Osteocyte (in vitro differentiated cells): ENCODE measurements at regions not wholly inside any gene's neighbourhood (a gene's known extent, or its start where the extent isn't known, plus 50 kb on each side); places are given as distances from the start of the nearest gene placed in this dataset.
A peak's percentile ranks its signal among the peaks of the same experiment; 100 is the strongest.

Experiments used
- DNase-seq: peaks from one replicate; pipeline ENCODE4 v3.0.0; 2021; ENCODE audit warnings: mixed read lengths; ENCODE audit not compliant: unreplicated experiment; ENCODE audit errors: extremely low spot score
- H3K27ac Mint-ChIP-seq: one replicate; pipeline ENCODE4 v1.8.0; 2021; ENCODE audit warnings: mild to moderate bottlenecking, mixed read lengths; ENCODE audit not compliant: unreplicated experiment
- H3K27me3 Mint-ChIP-seq: one replicate; pipeline ENCODE4 v1.8.0; 2021; ENCODE audit warnings: mixed read lengths; ENCODE audit not compliant: unreplicated experiment
- H3K36me3 Mint-ChIP-seq: one replicate; pipeline ENCODE4 v1.8.0; 2021; ENCODE audit warnings: mixed read lengths; ENCODE audit not compliant: unreplicated experiment
- H3K4me1 Mint-ChIP-seq: one replicate; pipeline ENCODE4 v1.8.0; 2021; ENCODE audit warnings: mixed read lengths; ENCODE audit not compliant: unreplicated experiment
- H3K4me3 Mint-ChIP-seq: one replicate; pipeline ENCODE4 v1.8.0; 2021; ENCODE audit warnings: mild to moderate bottlenecking, moderate library complexity, mixed read lengths; ENCODE audit not compliant: unreplicated experiment
- H3K9me3 Mint-ChIP-seq: one replicate; pipeline ENCODE4 v1.8.0; 2021; ENCODE audit warnings: mixed read lengths; ENCODE audit not compliant: unreplicated experiment
- TF ChIP-seq, protein P1 (sequence below): fragments of 200-600 bp; sonication (generic); IDR thresholded peaks from 2 replicates; pipeline ENCODE4 v1.5.0; 2021; ENCODE audit warnings: antibody characterized with exemption, mild to moderate bottlenecking, moderate library complexity

DNA sequence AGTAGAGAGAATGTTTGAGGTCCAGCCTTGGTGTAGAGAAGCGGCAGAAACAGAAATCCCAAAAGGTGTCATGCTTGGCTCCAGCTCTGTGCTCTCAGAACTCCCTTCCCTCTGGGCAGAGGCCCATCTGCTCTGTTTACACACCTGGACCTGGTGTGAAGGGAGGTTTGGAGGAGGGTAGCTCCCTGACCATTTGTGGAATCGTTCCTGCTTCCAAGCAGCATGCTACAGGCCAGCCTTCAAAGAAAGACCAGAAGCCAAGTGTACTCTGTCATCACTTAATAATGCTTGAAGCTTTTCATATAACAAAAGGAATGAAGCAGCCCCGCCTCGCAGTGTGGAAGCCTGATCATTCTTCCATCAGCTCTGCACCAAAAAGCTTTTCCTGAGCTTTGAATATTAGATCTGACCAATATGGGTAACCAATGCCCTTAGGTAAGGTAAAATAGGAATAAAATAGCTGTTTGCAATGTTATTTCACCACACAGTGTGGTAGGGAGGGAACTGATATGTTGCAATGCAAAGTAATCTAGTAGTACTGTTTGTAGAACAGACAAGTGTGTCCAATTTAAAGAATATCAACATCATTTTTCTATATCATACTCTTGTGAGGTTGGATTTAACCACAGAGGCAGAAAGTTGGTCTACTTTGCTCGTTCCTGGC is 63.3 kb downstream of the ZIC5 start:
- peaks cover 24% of the 10 kb centered on the region for H3K4me1 Mint-ChIP-seq
- DNase-seq = no peak
- no peaks in the 10 kb centered on the region for H3K36me3 Mint-ChIP-seq
- H3K9me3 Mint-ChIP-seq = no peaks in the 10 kb centered on the region
- H3K4me3 Mint-ChIP-seq = no peak overlapping the region
- TF ChIP-seq, protein P1, sequence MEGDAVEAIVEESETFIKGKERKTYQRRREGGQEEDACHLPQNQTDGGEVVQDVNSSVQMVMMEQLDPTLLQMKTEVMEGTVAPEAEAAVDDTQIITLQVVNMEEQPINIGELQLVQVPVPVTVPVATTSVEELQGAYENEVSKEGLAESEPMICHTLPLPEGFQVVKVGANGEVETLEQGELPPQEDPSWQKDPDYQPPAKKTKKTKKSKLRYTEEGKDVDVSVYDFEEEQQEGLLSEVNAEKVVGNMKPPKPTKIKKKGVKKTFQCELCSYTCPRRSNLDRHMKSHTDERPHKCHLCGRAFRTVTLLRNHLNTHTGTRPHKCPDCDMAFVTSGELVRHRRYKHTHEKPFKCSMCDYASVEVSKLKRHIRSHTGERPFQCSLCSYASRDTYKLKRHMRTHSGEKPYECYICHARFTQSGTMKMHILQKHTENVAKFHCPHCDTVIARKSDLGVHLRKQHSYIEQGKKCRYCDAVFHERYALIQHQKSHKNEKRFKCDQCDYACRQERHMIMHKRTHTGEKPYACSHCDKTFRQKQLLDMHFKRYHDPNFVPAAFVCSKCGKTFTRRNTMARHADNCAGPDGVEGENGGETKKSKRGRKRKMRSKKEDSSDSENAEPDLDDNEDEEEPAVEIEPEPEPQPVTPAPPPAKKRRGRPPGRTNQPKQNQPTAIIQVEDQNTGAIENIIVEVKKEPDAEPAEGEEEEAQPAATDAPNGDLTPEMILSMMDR = no peak
- no peaks in the 10 kb centered on the region for H3K27me3 Mint-ChIP-seq
- H3K27ac Mint-ChIP-seq = peak overlapping the region; percentile 50

DNA sequence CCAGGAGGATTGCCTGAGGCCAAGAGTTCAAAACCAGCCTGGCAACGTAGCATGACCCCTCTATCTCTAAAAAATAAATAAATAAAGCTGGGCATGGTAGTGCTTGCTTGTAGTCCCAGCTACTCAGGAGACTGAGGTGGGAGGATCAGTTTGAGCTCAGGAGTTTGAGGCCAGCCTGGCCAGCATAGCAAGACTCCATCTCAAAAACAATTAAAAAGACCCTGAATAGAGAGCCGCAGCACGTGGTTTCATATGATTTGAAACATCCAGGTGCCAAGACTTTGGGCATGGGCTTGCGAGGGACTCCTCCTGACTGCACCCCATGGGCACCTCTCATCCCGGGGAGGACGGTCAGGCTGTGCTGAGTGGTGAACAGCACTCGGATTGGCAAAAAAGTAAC is 63.9 kb downstream of the ZIC5 start:
- Mint-ChIP-seq H3K9me3 (no peaks in the 10 kb centered on the region), H3K27ac (no peak overlapping the region), H3K27me3 (no peaks in the 10 kb centered on the region), H3K4me3 (no peak overlapping the region), H3K4me1 (peaks cover 30% of the 10 kb centered on the region), H3K36me3 (no peaks in the 10 kb centered on the region)
- DNase-seq = no peak
- TF ChIP-seq, protein P1 = no peak

DNA sequence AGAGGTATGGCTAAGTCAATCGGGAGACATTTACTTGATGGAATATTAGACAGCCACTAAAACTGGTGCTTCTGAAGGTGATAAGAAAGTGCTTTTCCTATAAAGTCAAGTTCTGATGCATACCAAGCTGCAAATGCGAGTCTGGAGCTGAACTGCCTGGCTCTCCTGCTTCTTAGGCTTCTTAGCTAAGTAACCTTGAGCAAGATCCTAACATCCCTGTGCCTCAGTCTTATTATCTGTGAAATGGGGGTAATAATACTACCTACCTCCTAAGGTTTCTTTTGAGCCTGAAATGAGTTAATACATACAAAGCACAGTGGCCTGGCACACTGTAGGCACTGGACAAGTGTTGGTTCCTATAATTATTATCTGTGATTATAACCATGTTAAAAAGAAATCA is 64.5 kb downstream of the ZIC5 start:
- Mint-ChIP-seq H3K9me3 (no peaks in the 10 kb centered on the region), H3K4me1 (peaks cover 36% of the 10 kb centered on the region), H3K27me3 (no peaks in the 10 kb centered on the region), H3K27ac (no peak overlapping the region), H3K36me3 (no peaks in the 10 kb centered on the region), H3K4me3 (no peak overlapping the region)
- no peak for DNase-seq
- TF ChIP-seq, protein P1 = no peak

DNA sequence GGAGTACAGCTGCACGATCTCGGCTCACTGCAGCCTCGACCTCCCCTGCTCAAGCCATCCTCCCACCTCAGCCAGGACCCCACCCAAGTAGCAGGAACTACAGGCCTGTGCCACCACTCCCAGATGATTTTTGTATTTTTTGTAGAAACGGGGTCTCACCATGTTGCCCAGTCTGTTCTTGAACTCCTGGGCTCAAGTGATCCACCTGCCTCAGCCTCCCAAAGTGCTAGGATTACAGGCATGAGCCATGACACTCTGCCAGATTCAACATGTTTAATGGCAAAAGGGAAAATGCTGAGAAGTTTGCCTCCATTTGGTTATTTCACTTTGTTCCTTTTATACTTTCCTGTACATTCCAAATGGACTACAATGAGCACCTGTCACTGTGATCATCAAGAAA is 65.8 kb downstream of the ZIC5 start:
- Mint-ChIP-seq H3K27ac (no peak overlapping the region), H3K4me1 (peaks cover 40% of the 10 kb centered on the region), H3K36me3 (no peaks in the 10 kb centered on the region), H3K4me3 (no peak overlapping the region), H3K9me3 (no peaks in the 10 kb centered on the region), H3K27me3 (no peaks in the 10 kb centered on the region)
- TF ChIP-seq, protein P1 = no peak
- DNase-seq = no peak

DNA sequence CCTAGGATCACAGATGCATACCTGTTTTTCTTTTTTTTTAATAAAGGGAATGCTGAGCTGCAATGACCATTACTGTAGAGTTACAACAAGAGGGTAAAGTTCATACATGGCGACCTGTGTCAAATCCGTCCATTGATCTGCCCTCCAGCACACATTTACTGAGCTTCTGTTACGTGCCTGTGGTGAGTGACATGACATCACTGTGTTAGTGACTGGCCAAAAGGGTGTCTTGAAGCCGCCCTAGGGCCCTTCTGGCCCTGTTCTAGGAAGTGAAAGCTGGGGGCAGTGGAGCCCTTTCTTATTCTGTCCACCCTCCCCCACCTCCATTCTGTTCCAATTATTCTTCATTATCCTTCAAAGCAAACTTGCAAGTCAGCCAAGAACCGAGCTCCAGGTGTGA is 66.3 kb downstream of the ZIC5 start:
- Mint-ChIP-seq H3K4me1 (peaks cover 39% of the 10 kb centered on the region), H3K27me3 (no peaks in the 10 kb centered on the region), H3K4me3 (no peak overlapping the region), H3K9me3 (no peaks in the 10 kb centered on the region), H3K36me3 (no peaks in the 10 kb centered on the region), H3K27ac (no peak overlapping the region)
- TF ChIP-seq, protein P1 = no peak
- DNase-seq = no peak
